HL-60 (cell line): ENCODE measurements at regions not wholly inside any gene's neighbourhood (a gene's known extent, or its start where the extent isn't known, plus 50 kb on each side); places are given as distances from the start of the nearest gene placed in this dataset.

Experiments used
- DNase-seq, 2 experiments: peaks; one replicate each; pipeline ENCODE4 v3.0.0-alpha.2; 2010 to 2020; ENCODE audit warnings: low read depth in 1 of 2, low spot score in 1 of 2
- H3K27ac ChIP-seq: fragments of 250-450 bp; sonication (Bioruptor Pico); replicated peaks from 2 replicates; pipeline ENCODE4 v1.5.1; 2020; ENCODE audit warnings: mild to moderate bottlenecking, moderate library complexity
- H3K27me3 ChIP-seq: fragments of 250-450 bp; sonication (Bioruptor Pico); 2 replicates; pipeline ENCODE4 v1.5.1; 2021; ENCODE audit warnings: mild to moderate bottlenecking, moderate library complexity; ENCODE audit not compliant: insufficient read depth, poor library complexity, severe bottlenecking
- H3K4me3 ChIP-seq: replicated peaks from 2 replicates; pipeline ENCODE4 v1.5.1; 2011; ENCODE audit warnings: mild to moderate bottlenecking, control low read depth, low read length; ENCODE audit not compliant: insufficient read depth
- GABPA ChIP-seq: IDR thresholded peaks from 2 replicates; pipeline ENCODE4 v1.6.1; 2012; ENCODE audit warnings: low read depth
- POLR2AphosphoS5 ChIP-seq: IDR thresholded peaks from 2 replicates; pipeline ENCODE4 v1.6.1; 2012; ENCODE audit warnings: low read depth
- SPI1 ChIP-seq: IDR thresholded peaks from 2 replicates; pipeline ENCODE4 v1.6.1; 2012; ENCODE audit warnings: low read depth, mild to moderate bottlenecking, borderline replicate concordance
- TF ChIP-seq, protein P1 (sequence below): IDR thresholded peaks from 2 replicates; pipeline ENCODE4 v1.6.1; 2012; ENCODE audit warnings: low read depth; ENCODE audit not compliant: insufficient replicate concordance
- TF ChIP-seq, protein P2 (sequence below): IDR thresholded peaks from one replicate; pipeline ENCODE4 v1.5.1; 2011; ENCODE audit warnings: low read length, control low read depth, inconsistent platforms; ENCODE audit not compliant: insufficient read depth

DNA sequence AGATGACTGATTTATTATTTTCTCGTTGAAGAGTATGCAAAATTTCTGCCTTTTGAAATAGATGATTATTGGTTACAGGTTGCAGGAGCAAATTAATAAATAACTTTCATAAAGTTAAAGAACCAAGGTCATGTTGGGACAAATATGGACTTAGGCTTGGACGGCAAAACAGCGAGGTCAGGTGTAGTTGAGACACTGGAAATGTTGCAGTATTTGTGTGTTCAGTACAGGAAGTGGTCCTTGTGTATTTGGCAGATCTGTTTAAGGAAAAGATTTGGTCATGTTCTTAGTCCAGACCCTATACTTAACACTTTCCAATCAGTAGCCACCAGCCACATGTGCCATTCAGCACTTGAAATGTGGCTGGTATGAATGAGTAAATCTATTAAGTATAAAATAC is 486.5 kb downstream of the TDRD15 start:
- DNase-seq, result no peak
- TF ChIP-seq SPI1, result no peak
- TF ChIP-seq, protein P1, sequence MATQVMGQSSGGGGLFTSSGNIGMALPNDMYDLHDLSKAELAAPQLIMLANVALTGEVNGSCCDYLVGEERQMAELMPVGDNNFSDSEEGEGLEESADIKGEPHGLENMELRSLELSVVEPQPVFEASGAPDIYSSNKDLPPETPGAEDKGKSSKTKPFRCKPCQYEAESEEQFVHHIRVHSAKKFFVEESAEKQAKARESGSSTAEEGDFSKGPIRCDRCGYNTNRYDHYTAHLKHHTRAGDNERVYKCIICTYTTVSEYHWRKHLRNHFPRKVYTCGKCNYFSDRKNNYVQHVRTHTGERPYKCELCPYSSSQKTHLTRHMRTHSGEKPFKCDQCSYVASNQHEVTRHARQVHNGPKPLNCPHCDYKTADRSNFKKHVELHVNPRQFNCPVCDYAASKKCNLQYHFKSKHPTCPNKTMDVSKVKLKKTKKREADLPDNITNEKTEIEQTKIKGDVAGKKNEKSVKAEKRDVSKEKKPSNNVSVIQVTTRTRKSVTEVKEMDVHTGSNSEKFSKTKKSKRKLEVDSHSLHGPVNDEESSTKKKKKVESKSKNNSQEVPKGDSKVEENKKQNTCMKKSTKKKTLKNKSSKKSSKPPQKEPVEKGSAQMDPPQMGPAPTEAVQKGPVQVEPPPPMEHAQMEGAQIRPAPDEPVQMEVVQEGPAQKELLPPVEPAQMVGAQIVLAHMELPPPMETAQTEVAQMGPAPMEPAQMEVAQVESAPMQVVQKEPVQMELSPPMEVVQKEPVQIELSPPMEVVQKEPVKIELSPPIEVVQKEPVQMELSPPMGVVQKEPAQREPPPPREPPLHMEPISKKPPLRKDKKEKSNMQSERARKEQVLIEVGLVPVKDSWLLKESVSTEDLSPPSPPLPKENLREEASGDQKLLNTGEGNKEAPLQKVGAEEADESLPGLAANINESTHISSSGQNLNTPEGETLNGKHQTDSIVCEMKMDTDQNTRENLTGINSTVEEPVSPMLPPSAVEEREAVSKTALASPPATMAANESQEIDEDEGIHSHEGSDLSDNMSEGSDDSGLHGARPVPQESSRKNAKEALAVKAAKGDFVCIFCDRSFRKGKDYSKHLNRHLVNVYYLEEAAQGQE, result no peak
- no peak for TF ChIP-seq POLR2AphosphoS5
- TF ChIP-seq GABPA, result no peak
- TF ChIP-seq, protein P2, sequence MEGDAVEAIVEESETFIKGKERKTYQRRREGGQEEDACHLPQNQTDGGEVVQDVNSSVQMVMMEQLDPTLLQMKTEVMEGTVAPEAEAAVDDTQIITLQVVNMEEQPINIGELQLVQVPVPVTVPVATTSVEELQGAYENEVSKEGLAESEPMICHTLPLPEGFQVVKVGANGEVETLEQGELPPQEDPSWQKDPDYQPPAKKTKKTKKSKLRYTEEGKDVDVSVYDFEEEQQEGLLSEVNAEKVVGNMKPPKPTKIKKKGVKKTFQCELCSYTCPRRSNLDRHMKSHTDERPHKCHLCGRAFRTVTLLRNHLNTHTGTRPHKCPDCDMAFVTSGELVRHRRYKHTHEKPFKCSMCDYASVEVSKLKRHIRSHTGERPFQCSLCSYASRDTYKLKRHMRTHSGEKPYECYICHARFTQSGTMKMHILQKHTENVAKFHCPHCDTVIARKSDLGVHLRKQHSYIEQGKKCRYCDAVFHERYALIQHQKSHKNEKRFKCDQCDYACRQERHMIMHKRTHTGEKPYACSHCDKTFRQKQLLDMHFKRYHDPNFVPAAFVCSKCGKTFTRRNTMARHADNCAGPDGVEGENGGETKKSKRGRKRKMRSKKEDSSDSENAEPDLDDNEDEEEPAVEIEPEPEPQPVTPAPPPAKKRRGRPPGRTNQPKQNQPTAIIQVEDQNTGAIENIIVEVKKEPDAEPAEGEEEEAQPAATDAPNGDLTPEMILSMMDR, result no peak
- H3K27me3 ChIP-seq, result no peaks in the 10 kb centered on the region

DNA sequence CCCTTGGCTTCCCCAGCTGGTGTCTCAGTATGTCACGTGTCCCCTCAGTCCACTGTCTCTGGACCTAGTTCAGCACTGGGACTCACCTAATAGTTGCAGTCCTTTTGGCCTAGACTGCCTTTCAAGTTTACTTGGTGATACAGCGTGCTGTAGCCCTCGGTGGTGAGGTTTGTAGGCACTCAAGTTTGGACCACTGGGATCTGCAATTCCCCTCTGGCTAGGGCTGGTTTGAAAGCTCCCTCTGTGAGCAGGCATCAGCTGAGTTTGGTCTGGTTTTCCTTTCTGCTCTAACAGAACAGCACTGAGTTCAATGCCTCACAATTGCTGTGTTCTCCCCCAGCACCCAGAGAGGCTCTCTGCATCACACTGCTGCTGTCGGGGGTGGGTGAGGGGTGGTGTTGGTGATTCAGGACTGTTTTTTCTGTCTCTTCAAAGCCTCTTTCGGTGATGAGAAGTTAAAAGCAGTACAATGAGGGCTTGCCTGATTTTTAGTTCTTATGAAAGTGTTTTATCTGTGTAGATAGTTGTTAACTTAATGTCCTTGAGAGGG is 494.2 kb downstream of the TDRD15 start:
- DNase-seq, result no peak
- H3K27me3 ChIP-seq, result no peaks in the 10 kb centered on the region
- H3K4me3 ChIP-seq, result no peak overlapping the region
- H3K27ac ChIP-seq, result no peak overlapping the region
- TF ChIP-seq, protein P2, result no peak
- TF ChIP-seq POLR2AphosphoS5 (no peak), SPI1 (no peak)
- TF ChIP-seq, protein P1, result no peak

More for the DNA sequence above, 486.5 kb downstream of the TDRD15 start:
- no peak overlapping the region for H3K4me3 ChIP-seq
- no peak overlapping the region for H3K27ac ChIP-seq

DNA sequence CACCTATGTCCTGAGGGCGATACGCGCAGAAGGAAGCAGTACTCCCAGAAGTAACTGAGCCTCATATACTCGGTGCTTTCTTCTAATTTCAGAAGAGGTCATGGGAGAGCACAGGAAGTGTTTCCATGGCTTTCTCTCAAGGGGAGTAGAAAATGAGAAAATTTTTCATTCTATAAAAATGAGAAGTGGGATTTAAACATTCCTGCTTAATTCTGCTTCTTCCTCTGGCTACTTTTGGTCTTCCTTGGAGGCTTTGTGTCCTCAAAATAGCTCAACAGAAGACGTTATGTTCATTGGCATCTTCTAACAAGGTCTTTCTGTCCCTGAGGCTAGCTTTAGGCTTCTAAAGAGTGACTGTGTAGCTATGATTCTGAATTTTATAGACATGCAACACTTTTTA is 497.0 kb downstream of the TDRD15 start:
- TF ChIP-seq GABPA, result no peak
- no peak for TF ChIP-seq POLR2AphosphoS5
- no peak for TF ChIP-seq SPI1
- TF ChIP-seq, protein P1, result no peak
- TF ChIP-seq, protein P2, result no peak
- Histone ChIP-seq H3K27ac (no peak overlapping the region), H3K4me3 (no peak overlapping the region), H3K27me3 (no peaks in the 10 kb centered on the region)
- DNase-seq, result no peak
